ENCODE measurements at regions not wholly inside any gene's neighbourhood (a gene's known extent, or its start where the extent isn't known, plus 50 kb on each side); places are given as distances from the start of the nearest gene placed in this dataset.

DNA sequence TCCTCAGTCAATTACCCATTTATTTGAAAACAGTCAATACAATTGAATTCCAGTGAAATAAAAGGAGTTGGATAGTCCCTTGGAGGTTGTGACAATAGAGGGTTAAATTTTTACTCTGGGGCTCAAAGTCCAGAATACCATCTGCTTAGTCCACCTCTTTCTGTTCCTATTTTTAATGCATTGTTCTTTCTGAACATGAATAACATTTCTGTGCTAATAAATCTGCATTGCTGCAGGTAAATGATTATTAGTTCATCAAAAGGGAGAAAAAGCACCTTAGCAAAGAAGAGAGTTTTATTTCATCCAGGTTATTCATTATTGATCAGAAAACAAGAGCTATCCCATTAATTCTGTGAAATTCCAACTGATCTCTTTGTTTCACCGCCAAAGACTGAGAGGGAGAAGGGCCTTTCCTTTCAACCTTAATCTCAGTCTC is 166.1 kb upstream of the OLIG3 start (continued):
- TF ChIP-seq HMGXB4 (CRISPR knock-in tag; IDR thresholded peaks at IDR 0.05; ENCODE audit: borderline replicate concordance) (no peak), MAFK (IDR thresholded peaks at IDR 0.05; ENCODE audit: partially characterized antibody) (no peak), CHD4 (IDR thresholded peaks at IDR 0.05; ENCODE audit: borderline replicate concordance) (no peak), NFE2L2 (conservative IDR thresholded peaks at IDR 0.05; ENCODE audit: low read length) (no peak)
- TF ChIP-seq, protein P1, sequence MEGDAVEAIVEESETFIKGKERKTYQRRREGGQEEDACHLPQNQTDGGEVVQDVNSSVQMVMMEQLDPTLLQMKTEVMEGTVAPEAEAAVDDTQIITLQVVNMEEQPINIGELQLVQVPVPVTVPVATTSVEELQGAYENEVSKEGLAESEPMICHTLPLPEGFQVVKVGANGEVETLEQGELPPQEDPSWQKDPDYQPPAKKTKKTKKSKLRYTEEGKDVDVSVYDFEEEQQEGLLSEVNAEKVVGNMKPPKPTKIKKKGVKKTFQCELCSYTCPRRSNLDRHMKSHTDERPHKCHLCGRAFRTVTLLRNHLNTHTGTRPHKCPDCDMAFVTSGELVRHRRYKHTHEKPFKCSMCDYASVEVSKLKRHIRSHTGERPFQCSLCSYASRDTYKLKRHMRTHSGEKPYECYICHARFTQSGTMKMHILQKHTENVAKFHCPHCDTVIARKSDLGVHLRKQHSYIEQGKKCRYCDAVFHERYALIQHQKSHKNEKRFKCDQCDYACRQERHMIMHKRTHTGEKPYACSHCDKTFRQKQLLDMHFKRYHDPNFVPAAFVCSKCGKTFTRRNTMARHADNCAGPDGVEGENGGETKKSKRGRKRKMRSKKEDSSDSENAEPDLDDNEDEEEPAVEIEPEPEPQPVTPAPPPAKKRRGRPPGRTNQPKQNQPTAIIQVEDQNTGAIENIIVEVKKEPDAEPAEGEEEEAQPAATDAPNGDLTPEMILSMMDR (IDR thresholded peaks at IDR 0.05) = no peak

DNA sequence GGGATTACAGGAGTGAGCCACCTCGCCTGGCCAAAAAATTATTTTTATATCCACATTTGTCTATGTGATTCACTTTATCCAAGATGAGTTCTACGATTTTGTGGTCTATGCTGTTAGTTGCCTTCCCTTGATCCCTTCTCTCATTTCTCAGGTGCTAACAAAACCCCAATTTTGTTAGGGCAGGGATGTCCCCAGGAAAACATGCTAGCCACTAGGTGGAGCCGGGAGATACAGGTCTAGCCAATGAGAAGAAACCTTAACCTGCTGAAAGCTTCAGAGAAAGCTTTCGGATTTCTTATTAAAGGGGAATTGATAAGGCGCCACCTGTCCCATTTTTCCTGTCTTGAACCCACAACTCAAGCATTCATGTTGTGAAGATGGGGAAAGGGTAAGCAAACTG is 167.4 kb upstream of the OLIG3 start:
- Histone ChIP-seq H3K4me1 (peaks cover 29% of the 10 kb centered on the region), H3K9me3 (no peaks in the 10 kb centered on the region), H3K4me2 (no peak overlapping the region), H3K27ac (peak overlapping the region in 1 of 2 experiments; percentile 69; a peak in 3 of 6 replicates), H3K4me3 (no peak overlapping the region)
- WGBS (ENCODE audit: missing lambda C conversion rate) = 77% methylated on average over 5 of the region's 5 CpGs
- DNase-seq (ENCODE audit: low read depth in 1 of 2, low spot score in 1 of 2) = peak in 1 of 2 experiments; percentile 46
- POLR2A ChIA-PET = no interaction called here
- CTCF ChIA-PET = interaction anchor here (0.9 to 1.6 kb wide), 5 partner anchors 35 to 285 kb away, joined by 3 to 7 read pairs (median 4); no protein-coding TSS in a partner anchor
- ATAC-seq = peak in 1 of 2 experiments; percentile 53; a peak in 1 of 6 replicates
- no peak for FAIRE-seq
- peak; percentile 30; a peak in 2 of 5 replicates for TF ChIP-seq RAD21 (conservative IDR thresholded peaks at IDR 0.05 in 1 of 2, IDR thresholded peaks at IDR 0.05 in 1 of 2)
- TF ChIP-seq, protein P2, sequence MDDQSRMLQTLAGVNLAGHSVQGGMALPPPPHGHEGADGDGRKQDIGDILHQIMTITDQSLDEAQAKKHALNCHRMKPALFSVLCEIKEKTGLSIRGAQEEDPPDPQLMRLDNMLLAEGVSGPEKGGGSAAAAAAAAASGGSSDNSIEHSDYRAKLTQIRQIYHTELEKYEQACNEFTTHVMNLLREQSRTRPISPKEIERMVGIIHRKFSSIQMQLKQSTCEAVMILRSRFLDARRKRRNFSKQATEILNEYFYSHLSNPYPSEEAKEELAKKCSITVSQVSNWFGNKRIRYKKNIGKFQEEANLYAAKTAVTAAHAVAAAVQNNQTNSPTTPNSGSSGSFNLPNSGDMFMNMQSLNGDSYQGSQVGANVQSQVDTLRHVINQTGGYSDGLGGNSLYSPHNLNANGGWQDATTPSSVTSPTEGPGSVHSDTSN (IDR thresholded peaks at IDR 0.05) = no peak
- TF ChIP-seq, protein P1 (IDR thresholded peaks at IDR 0.05) = peak; percentile 41

GRCh38 chr6:137664183-137664582 is 170.0 kb upstream of the OLIG3 start:
- TF ChIP-seq RAD21 (conservative IDR thresholded peaks at IDR 0.05 in 1 of 2, IDR thresholded peaks at IDR 0.05 in 1 of 2) (no peak), SMC3 (IDR thresholded peaks at IDR 0.05) (no peak), RFX5 (IDR thresholded peaks at IDR 0.05) (no peak), HOXA7 (CRISPR knock-in tag; IDR thresholded peaks at IDR 0.05) (no peak), FOSL2 (IDR thresholded peaks at IDR 0.05) (no peak), FOSL2 (CRISPR knock-in tag; IDR thresholded peaks at IDR 0.05) (no peak), BHLHE40 (IDR thresholded peaks at IDR 0.05; ENCODE audit: low read depth, low read length) (no peak), ESRRA (IDR thresholded peaks at IDR 0.05; ENCODE audit: borderline replicate concordance, low read length) (no peak), ZSCAN20 (CRISPR knock-in tag; IDR thresholded peaks at IDR 0.05) (no peak), TFCP2L1 (CRISPR knock-in tag; IDR thresholded peaks at IDR 0.05) (no peak), SREBF2 (IDR thresholded peaks at IDR 0.05) (no peak), MAZ (IDR thresholded peaks at IDR 0.05; ENCODE audit: borderline replicate concordance, low read depth, low read length) (no peak), ZC3H11A (IDR thresholded peaks at IDR 0.05) (no peak), POLR2AphosphoS2 (conservative IDR thresholded peaks at IDR 0.05; ENCODE audit: low read length) (no peak), ZNF302 (CRISPR knock-in tag; IDR thresholded peaks at IDR 0.05) (no peak), HEYL (CRISPR knock-in tag; IDR thresholded peaks at IDR 0.05) (no peak), RCOR1 (IDR thresholded peaks at IDR 0.05; ENCODE audit: low read depth, low read length) (no peak)
- TF ChIP-seq, protein P3, sequence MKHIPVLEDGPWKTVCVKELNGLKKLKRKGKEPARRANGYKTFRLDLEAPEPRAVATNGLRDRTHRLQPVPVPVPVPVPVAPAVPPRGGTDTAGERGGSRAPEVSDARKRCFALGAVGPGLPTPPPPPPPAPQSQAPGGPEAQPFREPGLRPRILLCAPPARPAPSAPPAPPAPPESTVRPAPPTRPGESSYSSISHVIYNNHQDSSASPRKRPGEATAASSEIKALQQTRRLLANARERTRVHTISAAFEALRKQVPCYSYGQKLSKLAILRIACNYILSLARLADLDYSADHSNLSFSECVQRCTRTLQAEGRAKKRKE (CRISPR knock-in tag; IDR thresholded peaks at IDR 0.05; ENCODE audit: low read depth) = no peak
- TF ChIP-seq, protein P1 (IDR thresholded peaks at IDR 0.05) = no peak
- H3K4me3 ChIP-seq = no peak overlapping the region
- POLR2A ChIA-PET = no interaction called here
- DNase-seq (ENCODE audit: low read depth in 1 of 2, low spot score in 1 of 2) (no peak), ATAC-seq (no peak), FAIRE-seq (no peak)
- no peak overlapping the region for H3K27ac ChIP-seq
- peaks cover 17% of the 10 kb centered on the region for H3K4me1 ChIP-seq
- WGBS (ENCODE audit: missing lambda C conversion rate) = 77% methylated on average over 5 of the region's 5 CpGs
- no peak overlapping the region for H3K4me2 ChIP-seq
- H3K9me3 ChIP-seq = no peaks in the 10 kb centered on the region
- CTCF ChIA-PET = no interaction called here

Data from A549 (cell line).